ENCODE measurements at regions not wholly inside any gene's neighbourhood (a gene's known extent, or its start where the extent isn't known, plus 50 kb on each side); places are given as distances from the start of the nearest gene placed in this dataset.

DNA sequence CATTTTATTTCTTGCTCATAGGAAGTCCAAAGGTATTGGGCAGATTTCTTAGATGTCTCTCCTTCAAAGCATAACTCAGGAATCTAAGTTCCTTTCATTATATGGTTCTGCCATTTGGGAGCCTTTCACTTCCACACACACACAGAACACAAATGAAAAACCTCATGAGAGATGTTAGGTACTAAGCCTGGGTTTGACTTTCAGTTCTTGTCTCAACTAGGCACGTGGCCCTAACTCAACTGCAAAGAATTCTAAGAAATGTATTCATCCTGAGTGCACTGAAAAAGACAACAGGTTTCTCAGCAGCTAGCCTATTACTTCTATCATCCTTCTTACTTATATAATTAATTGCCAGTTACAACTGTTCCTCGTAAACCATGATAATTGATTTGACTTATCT, 190.0 kb upstream of the SAMSN1 start:
- DNase-seq (ENCODE audit: low read depth in 4 of 4, low spot score in 2 of 4): no peak

DNA sequence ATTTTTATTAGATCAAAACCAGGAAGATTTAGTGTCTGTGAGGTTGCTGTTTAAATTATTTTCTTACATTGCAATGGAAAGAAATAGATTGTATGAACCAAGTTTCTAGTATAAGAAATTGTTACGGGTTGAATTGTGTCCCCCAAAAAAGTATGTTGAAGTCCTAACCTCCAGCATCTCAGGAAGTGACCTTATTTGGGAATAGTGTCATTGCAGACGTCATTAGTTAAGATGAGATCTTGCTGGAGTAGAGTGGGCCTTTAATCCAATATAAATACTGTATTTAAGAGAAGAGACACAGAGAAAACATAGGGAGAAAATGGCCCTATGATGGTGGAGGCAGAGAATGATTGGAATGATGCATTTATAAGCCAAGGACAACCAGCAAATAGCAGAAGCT, 188.7 kb upstream of the SAMSN1 start:
- no peak for DNase-seq (ENCODE audit: low read depth in 4 of 4, low spot score in 2 of 4)

DNA sequence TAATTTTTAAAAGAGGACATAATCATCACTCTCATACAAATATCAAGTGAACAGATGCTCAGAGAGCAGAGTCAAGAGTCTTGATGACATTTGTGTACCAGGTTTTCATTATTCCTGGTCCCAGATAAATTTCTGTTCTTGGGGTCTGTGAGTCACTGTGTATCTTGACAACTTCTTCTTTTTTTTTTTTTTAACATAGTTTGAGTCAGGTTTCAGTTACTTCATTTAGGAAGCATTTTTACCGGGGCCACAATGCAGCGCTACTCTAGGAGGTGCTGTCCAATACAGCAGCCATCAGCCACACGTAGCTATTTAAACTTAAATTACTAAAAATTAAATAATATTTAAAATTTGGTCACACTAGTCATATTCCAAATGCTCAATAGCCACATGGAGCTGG, 188.1 kb upstream of the SAMSN1 start:
- DNase-seq (ENCODE audit: low read depth in 4 of 4, low spot score in 2 of 4): no peak

DNA sequence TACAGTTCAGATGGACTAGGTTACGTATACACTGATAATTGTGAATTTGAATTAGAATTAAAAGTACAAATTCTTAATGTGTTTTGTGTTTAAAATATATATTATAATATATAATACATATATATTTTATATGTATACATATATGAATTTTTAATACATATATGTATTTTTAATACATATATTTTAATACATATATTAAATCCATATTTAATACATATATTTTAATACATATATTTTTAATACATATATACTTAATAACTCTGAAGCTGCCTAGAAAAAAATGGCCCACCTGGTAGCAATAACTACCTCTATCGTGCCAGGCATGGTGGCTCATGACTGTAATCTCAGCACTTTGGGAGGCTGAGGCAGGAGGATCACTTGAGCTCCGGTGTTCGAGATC, 179.1 kb upstream of the SAMSN1 start:
- DNase-seq (ENCODE audit: low read depth in 4 of 4, low spot score in 2 of 4): no peak

DNA sequence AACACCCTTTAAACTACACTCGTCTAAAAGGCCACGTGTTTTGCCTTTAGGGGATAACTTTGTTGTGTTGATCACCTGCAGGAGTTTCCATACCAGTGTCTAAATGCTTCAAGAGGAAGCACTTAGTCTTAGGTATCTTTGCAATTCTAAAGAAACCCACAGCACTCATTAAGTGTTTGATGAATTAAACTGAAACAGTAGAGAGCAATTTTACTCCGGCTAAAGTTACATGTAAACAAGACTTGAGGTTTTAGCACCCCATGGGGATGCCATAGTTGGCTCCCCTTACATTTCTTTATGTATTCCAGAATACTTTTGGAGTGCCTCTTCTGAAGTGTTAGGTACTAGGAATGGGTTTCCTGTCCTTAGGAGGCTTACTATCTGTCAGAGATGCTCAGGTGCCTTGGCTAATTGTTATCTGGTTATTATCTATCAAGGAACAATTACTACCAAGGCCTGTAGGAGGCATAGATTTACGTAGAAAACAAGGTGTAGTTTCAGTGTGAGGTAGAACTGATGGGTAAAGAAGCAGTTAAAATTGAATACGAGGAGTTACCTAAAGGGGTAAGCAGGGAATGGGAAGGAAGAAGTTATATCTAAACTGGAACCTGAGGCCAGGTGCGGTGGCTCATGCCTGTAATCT, 176.8 kb upstream of the SAMSN1 start:
- no peak for DNase-seq (ENCODE audit: low read depth in 4 of 4, low spot score in 2 of 4)

DNA sequence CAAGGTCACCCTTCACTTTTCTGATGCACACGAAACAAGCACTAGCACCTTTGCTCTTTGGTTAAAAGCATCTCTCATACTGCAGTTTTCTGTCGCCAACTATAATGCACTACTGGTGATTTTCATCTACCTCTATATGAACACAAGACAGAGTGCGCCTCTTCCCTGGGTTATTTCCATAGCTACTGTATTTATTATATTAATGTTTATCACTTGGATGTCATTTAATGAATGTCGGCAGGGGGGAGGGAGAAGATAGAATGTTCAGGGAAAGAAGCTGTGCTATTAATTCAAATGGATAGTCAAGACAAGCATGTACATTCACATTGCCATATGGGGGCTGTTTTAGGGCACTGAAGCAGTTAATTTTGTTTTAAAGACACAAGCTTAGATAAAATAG, 174.1 kb upstream of the SAMSN1 start:
- DNase-seq (ENCODE audit: low read depth in 4 of 4, low spot score in 2 of 4): no peak

GRCh38 chr21:14718951-14719350, 172.8 kb upstream of the SAMSN1 start:
- no peak for DNase-seq (ENCODE audit: low read depth in 4 of 4, low spot score in 2 of 4)

GRCh38 chr21:14716761-14717396, 170.8 kb upstream of the SAMSN1 start:
- DNase-seq (ENCODE audit: low read depth in 4 of 4, low spot score in 2 of 4): no peak

GRCh38 chr21:14713109-14713508, 167.0 kb upstream of the SAMSN1 start:
- DNase-seq (ENCODE audit: low read depth in 4 of 4, low spot score in 2 of 4): no peak

GRCh38 chr21:14712121-14712715, 166.1 kb upstream of the SAMSN1 start:
- no peak for DNase-seq (ENCODE audit: low read depth in 4 of 4, low spot score in 2 of 4)

DNA sequence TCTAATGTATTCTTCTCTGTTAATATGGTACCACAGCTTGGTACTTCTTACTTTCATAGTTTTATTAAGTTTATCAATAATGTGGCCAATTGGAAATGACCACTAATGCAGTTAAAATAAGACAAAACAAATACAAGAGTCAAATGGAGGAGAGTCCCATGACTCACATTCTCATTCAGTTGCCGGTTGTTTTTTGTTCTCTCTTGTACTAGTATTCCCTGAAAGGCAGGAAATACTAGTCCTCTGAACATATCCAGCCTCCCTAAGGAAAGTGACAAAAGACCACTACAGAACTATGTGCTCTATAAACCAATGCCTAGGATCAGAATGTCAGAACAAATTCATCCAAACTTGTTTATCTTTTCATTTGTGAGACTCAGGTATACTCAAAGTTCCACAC, 165.2 kb upstream of the SAMSN1 start:
- DNase-seq (ENCODE audit: low read depth in 4 of 4, low spot score in 2 of 4): no peak

- no peak for DNase-seq (ENCODE audit: low read depth in 4 of 4, low spot score in 2 of 4)
Measured at GRCh38 chr21:14707511-14708020, 161.5 kb upstream of the SAMSN1 start.

- DNase-seq (ENCODE audit: low read depth in 4 of 4, low spot score in 2 of 4): no peak
Measured at GRCh38 chr21:14706712-14707510, 160.8 kb upstream of the SAMSN1 start.

- DNase-seq (ENCODE audit: low read depth in 4 of 4, low spot score in 2 of 4): no peak
Measured at GRCh38 chr21:14699433-14700407, 153.6 kb upstream of the SAMSN1 start.

DNA sequence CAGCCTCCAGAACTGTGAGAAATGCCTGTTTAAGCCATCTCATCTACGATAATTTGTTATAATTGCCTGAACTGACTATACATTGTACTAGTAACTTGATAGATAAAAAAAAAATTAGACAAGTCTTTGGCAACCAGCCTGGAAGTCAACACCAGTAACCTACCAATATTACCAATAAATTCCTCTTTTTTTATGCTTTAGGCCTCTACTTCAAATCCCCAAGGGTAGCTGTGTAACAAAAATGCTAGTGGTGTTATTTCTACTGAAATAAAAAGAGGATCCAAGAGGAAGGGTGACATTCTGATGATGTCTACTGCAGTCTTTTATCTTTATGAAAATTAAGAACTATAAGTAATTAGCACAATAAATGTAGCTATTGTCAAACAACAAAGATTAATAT, 151.7 kb upstream of the SAMSN1 start:
- no peak for DNase-seq (ENCODE audit: low read depth in 4 of 4, low spot score in 2 of 4)

- DNase-seq (ENCODE audit: low read depth in 4 of 4, low spot score in 2 of 4): no peak
Measured at GRCh38 chr21:14694817-14695216, 148.7 kb upstream of the SAMSN1 start.

DNA sequence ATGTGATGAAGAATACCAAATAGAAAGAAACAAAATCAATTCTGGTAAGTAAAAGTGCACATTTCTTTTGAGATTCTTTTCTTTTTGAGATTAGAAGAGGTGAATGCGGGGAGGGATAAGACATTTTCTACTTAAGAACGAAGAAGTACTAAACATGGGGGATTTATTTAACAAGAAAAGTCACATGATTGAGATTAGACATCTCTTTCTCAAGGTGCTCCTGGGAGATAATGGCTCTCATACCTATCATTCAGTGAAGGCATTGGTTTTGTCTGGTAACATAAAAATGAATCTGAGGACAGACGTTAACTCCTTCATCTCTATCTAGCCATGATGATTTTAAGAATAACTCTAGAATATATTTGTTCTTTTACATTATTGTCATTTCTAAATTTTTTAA, 147.9 kb upstream of the SAMSN1 start:
- no peak for DNase-seq (ENCODE audit: low read depth in 4 of 4, low spot score in 2 of 4)

- no peak for DNase-seq (ENCODE audit: low read depth in 4 of 4, low spot score in 2 of 4)
Measured at GRCh38 chr21:14691914-14692313, 145.8 kb upstream of the SAMSN1 start.

GRCh38 chr21:14690886-14691285, 144.8 kb upstream of the SAMSN1 start:
- no peak for DNase-seq (ENCODE audit: low read depth in 4 of 4, low spot score in 2 of 4)

GRCh38 chr21:14688936-14689335, 142.8 kb upstream of the SAMSN1 start:
- DNase-seq (ENCODE audit: low read depth in 4 of 4, low spot score in 2 of 4): no peak

All from left renal cortex interstitium (tissue), 4 donors.